GM19023 (cell line): ENCODE measurements at regions not wholly inside any gene's neighbourhood (a gene's known extent, or its start where the extent isn't known, plus 50 kb on each side); places are given as distances from the start of the nearest gene placed in this dataset.

Experiments used
- ATAC-seq: cut with Tn5 transposase; IDR thresholded peaks from one replicate; pipeline ENCODE4 v1.9.1; 2021; ENCODE audit warnings: mild to moderate bottlenecking, moderate library complexity; ENCODE audit not compliant: unreplicated experiment

DNA sequence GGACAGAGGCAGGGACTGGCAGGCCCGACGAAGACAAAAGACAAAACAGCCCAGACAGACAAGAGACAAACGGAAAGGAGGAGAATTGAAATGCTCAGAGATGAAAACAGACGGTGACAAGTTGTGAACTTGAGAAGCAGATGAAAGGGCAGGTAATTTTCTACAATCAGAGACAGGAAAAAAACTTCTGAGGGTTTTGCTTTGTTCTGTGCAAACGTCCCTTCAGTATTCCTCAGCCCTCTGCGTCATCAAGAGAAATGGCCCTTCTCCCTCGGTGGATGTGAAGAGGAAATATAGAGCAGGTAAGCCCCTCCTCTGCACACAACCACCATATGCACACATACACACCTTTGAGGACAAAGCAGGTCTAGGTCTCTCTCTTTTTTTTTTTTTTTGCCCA lies 206.6 kb downstream of the UACA start:
- ATAC-seq, result no peak

DNA sequence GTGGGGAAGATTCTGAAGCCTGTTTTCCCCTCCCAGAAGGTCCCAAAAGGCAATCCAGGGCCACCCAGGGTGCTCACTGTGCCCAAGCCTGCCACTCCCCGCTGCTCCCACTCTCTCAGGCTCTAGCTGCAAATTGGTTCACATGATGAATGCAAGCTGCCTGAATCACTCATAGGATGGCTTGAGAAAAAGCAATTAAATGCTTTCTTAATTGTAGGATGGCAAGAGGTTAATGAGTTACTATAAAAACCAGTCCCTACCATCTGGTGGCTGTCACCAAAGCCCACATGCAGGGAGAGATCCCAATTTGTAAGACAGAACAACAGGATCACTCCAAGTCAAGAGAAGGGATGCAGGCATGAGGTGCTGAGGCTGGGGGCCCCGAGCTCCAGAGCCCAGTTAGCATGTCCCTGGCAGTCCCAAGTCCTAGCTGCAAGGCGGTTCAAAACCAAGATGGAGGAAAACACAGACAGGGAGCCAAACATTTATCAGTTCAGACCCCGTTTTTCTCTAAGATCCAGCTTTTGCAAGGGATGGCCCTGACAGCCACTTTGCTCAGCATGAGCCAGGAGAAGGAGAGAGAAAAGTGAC lies 207.1 kb downstream of the UACA start:
- no peak for ATAC-seq

DNA sequence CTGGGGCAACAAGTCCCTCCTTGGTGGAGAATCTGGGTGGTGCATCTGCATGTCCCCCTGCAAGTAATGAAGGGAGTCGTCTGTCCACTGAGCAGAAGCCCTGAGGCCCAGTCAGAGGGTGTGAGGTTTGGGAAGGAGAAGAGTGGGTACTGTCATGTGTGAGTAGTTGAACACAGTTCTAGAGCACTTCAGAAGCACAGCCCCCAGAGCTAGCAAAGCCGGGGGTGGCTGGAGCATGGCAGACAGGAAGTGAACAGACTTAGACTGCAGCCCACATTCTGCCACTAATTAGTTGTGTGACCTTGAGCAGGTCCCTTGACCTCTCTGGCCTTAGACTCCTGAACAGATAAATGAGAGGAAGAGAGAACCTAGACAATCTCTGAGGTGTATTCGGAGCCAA lies 207.6 kb downstream of the UACA start:
- no peak for ATAC-seq

DNA sequence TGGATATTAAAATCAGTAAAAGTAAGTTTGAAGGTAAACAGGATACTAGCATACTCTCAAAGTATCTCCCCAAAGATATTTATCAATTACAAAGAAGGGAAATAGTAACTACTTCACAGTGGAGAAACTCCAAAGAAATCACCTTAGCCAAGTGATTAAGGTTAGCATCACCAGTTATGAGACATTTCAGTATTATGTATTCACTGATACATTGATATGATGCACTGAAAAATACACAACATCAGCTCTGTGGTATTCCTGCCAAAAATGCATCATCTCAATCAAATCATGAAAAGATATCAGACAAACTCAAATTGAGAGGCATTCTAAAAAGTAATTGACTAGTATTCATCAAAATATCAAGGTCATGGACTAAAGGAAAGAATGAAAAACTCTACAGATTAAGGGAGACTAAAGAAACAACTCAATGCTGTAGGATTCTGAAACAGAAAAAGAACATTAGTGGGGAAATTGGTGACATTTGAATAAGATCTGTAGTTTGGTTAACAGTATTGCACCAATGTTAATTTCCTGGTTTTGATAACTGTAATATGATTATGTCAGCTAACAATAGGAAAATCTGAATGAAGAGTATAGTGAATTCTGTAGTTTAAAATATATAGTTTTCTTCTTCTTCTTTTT lies 215.4 kb downstream of the UACA start:
- no peak for ATAC-seq

DNA sequence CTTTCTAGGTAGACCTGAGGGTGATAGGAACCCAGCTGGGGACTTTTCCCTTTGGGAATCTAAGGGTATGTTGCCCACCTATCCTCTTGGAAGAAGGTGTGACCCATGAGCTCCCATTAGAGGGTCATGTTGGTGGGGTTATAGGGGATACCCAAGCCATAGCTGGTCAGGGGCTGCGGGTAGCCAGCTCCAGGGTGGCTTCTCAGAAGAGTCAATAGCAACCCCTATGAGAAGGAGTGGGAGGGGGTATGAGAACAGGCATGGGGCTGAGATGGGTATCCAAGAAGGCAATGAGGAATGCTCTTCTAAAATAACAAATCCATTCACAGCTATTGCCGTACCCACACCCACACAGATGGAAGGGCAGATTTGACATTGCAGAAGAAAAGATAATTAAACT lies 217.8 kb downstream of the UACA start:
- ATAC-seq, result no peak

DNA sequence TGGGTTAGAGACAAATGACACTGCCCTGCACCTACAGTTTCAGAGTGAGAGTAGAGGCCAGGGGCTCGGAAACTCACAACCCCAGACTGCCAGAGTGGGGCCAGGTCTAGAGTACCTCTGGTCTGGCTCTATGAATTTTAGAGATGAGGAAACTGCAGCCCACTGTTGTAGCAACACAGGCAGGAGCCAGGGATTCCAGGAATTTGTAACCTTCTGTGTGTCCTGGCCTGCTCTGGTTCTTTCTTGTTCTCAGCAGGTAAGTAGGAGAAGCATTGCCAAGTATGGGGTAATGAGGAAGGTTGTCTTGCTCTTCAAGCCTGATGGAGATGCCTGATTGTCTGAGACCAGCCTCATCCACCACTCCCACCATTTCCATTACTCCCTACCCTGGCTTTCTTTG lies 221.8 kb downstream of the UACA start:
- no peak for ATAC-seq

DNA sequence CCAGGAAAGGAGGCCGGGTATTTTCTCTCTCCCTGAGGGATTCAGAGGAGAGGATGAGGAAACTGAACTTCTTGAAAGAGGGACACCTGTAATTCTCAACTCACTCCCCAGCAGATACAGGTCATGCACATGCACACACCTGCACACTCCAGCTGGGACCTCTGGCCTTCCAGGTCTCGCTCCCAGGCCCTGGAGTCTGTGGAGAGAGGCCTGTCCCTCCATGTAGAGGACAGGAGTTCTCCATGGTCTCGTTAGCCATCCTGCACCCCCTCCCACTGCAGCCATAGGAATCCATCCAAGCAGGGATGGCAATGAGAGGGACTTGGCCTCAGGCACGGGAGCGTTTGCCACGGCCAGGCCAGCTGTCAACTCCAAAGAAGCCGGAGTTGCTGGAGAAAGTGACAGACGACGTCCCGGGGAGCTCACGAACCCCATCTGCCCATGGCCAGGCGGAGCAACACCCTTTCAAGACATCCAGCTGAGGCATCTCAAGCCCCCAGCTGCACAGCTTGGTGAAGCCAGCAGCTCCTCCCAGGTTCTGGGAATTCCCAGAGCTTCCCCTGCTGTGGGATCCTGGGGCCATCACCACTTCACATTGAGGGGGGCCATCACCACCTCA lies 223.3 kb downstream of the UACA start:
- ATAC-seq, result no peak

DNA sequence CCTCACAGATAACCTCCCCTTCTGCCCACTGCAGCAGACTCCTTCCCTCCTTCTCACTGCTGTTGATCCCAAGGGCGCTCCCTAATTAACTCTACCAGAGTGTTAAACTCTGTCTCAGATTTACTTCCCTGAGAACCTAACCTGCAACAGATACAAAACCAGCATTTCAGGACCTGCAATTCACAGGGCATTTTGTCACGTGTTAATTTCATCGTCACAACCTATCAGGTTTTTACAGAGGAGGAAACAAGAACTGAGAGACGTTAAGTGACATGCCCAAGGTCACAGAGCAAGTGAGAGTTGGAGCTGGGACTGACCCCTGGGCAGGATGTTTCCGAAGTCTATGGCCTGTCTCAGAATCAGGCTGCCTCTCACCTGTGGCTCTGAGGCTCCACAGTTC lies 223.9 kb downstream of the UACA start:
- no peak for ATAC-seq

DNA sequence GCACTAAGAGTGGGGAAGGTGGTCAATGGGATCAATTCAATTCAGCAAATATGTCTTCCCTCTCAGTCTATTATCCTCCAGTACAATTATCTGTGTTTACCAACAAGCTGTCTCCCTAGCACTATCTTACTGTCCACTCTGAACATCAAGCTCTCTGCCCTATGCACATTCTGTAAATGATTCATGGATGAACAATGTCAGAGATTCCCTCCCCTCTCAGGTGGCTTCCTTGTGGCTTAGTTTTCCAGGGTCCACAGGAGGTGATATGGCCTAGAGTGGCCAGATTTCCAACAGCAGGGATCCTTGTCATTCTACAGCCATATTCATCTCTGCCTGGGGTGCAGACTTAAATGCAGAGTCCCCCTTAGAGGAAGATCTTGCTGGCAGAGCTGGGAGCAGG lies 225.1 kb downstream of the UACA start:
- no peak for ATAC-seq

DNA sequence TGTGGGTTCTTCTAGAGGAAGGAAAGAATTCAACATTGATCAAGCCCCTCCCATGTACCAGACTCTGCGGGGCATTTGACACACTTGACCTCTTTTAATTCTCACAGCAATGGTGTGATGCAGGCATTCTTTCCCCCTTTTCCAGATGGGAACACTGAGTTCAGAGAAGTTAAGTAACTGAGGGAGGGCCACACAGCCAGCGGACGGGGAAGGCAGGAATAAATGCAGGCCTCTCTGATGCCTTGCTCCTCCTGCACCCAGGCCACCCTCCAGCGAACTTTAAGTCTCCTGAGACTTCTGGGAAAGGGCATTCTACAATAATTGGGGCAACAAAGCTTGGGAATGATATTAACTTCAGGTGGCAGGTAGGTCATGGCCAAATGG lies 227.4 kb downstream of the UACA start:
- ATAC-seq, result no peak

DNA sequence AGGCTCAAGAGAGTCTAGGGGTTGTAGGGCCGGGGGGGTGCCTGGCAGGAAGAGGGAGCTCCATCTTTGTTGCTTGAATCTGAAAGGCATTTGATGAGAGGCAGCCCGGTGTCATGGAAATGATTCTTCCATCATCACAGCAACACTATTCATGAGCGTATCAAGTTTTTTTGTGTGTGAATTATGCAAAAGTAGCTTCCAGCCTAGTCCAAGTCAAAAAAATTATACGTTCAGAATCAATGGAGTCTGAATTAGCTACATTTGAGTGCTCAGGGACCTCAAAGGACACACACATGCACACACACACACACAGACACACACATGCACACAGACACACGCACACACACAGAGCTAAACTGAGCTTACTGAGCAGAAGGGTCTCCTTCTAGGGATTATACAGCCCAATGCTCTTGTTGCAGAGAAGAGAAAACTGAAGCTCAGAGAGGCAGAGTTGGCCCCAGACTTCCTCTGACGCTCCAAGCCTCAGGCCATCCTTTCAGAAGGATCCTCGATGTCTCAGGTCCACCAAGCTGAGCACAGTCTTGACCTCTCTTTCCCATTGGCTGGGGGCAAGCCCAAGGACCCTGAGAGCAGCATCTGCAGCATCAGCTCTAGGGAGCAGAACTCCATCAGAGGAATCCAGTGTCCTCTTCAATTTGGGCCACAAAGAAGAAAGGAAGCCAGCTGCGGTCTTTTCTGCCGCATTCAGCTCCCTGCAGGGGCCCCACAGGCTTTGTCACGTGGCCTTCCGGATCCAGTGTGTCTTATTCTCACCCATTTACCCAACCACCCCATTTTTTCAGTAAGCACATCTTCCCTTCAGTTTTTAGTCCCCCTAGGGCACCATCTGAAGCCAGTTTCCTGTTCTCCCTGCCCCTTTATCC lies 228.0 kb downstream of the UACA start:
- no peak for ATAC-seq

DNA sequence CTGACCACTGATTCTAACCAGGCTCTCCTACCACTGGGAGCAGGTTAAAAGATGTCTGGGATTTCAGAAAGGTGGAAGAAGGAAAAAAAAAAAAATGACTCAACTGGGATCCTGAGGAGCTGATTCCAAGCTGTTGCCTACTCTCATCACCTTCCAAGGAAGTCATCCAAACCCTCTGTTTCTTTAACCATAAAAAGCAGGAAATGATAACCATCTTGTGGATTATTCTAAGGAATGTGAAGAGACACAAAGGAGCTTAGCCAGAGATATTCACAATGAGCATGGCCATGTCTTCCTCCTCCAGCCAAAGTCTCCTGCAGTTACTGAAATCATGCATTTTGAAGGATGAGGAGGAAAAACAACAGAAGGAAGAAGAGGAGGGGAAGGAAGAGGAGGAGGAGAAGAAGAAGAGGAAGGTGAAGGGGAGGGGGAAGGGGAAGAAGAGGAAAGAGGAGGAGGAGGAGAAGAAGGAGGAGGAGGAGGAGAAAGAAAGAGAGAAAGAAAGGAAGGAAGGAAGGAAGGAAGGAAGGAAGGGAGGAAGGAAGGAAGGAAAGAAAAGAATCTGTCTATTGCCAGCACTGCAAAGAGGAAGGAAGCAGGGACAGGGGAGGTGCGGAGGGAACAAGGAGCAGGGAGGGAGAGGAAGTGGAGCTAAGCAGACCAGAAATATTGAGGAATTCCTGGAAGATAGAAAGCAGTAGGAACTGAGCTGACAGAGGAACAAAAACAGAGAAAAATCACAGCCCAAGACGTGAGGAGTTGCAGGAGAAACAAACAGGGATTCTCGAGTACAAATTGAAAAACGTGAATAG lies 229.2 kb downstream of the UACA start:
- ATAC-seq, result no peak

DNA sequence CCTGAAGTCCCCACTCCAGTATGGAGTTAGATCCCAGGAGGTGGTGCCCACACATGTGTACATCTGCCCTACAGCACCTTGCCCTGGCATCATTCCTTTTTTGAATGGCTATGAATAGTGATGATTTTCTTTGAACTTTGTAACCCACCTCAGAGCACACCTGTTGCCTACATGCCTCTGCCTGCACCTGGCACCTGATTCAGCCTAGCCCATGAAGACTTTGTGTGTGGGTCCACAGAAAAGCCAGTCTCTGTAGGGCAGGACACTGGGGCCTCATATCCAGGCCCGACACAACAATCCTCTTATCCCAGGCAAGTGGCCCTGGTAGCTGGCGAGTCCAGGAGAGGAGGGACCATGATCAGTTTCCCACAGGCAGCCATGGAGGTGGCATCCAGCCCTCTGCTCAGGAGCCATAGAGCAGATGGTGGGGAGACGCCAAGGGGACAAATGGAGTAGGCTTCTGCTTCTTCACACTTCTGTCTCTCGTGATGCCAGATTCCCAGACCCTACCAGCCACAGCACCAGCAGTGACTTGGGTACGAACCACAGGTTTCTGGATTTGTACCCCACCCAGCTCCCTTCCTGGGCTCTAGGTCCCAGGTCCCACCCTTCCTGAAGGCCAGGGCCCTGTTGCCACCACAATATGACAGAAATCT lies 230.7 kb downstream of the UACA start:
- ATAC-seq, result no peak

DNA sequence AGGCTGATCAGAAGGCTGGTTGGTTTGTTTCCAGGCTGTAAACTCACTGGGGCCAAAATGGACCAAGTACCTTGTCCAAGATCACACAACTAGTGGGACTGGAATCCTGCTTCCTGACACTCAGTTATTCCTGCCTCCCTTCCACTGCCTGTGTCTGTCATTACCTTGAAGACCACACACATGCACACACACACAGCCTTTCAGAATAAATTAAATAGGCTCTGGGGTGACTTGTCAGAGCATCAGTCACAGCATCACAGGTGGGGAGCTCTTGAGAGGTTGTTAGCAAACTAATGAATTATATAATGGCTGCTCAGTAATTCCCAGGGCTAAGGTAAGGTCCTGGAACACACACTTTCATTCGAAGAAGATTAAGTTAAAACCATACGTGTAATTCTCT lies 231.8 kb downstream of the UACA start:
- no peak for ATAC-seq

DNA sequence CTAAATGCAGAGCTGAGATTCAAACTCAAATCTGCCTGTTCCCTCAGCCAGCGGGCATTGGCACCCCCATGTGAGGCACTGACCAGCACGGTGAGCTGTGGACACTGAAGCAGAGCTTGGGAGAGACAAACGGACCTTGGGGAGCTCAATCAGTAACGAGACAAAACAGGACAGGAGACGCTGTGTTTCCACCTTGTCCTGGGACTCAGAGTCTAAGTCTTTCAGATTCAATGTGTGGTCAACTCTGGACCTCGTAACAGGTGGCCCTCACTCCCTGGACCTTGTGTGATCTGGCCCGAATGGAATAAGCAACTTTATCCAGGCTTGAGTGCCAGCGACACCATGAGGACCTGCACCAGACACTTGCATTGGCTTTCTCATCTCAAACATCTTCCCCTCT lies 232.5 kb downstream of the UACA start:
- no peak for ATAC-seq

DNA sequence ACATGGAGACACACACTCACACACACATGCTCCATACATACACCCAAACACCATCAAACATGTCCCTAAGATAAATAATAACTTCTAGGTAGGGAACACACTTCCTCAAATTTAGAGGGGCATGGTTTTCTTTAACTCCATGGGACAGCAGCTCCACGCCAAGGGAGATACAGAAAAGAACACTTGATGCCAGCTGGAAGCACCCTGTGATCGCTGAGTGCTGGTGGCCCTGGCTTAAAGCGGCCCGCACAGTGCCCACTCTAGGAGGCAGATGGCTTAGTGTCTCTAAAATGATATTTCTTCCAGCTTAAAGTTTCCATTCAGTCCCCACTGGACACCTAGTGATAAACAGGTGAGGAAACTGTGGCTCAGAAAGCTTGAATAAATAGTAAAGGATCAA lies 232.9 kb downstream of the UACA start:
- no peak for ATAC-seq

DNA sequence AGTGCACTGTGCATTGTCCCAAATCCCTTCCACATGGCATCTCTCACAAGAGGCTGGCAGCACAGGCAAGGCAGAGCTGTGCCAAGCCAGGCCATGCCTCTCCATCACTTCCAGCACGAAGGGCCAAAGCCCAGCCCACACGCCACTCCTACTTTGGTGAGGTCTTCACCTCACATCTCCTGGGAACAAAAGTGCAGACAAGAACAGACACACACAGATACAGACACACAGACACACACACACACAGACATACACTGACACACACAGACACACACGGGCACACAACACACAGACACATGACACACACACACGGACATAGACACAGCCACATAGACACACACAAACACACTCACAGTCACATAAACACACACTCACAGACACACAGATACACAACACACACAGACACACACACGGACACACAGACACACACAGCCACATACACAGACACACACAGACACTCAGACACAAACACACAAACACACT lies 233.3 kb downstream of the UACA start:
- no peak for ATAC-seq

DNA sequence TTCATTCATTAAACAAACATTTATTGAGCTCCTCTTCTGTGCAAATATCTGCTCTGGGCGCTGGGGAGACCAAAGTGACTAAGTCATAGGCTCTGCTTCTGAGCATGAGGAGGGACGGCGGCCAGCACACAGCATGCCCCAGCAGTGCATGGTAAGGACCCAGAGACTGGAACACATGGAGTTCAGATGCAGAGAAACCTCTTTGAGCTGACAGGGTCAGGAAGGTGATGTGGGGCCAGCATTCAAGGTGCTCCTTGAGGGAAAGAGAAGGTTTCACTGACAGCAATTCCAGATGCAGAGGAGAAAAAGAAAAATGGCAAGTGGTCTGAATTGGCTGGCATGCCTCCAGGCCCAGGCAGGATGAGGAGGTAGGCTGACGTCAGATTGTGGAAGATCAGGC lies 234.5 kb downstream of the UACA start:
- no peak for ATAC-seq

DNA sequence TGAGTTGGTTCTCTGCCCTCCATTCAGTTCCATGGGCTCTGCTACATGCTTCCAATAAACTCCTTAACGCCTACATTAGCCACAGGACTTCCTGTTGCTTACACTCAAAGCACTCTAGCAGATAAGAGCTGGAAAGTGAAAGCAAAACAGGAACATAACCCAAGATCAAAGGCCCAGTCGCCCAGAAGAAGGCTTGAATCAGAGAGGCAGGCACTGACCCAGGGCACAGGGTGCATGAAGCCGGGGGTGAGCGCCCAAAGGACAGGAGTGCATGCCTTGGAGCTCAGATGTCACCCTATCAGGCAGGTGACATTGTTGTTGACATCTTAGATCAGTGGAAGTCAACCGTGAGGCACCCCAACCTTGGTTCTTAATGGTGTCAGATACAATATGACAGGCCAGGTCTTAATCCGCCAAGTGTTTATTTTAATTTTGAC lies 235.1 kb downstream of the UACA start:
- peak; percentile 76 for ATAC-seq

DNA sequence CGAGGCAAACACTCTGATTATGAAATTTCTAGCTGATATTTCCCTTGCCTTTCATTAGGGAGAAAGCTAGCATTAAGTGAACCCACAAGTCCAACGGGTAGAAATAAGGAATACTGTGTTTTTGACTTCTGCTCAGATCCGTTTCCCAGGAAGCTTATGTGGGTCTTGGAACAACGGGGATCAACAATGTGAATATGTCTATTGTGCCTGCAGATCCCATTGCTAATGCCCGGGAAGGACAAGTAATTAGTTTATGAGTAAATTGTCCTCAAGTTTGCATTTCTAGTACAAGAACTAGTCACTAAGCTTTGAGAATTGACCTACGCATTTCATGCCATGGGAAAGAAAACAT lies 236.4 kb downstream of the UACA start:
- no peak for ATAC-seq
